Esophagus muscularis mucosa (tissue), 4 donors: ENCODE measurements at regions not wholly inside any gene's neighbourhood (a gene's known extent, or its start where the extent isn't known, plus 50 kb on each side); places are given as distances from the start of the nearest gene placed in this dataset.

Experiments used
- DNase-seq: peaks from one replicate; pipeline ENCODE4 v3.0.0-alpha.2; 2017; ENCODE audit errors: extremely low spot score
- H3K27ac ChIP-seq, 4 donors: fragments of 200-600 bp; sonication (generic); replicated peaks in 1 of 4; 1 replicate in 3 of 4; 2 replicates in 1 of 4; pipeline ENCODE4 v1.5.1; 2016 to 2019; ENCODE audit warnings: mild to moderate bottlenecking in 1 of 4
- H3K27me3 ChIP-seq, 4 donors: fragments of 200-600 bp; sonication (generic); one replicate each; pipeline versions ENCODE4 v1.5.1 to v1.6.0; 2016 to 2019
- H3K36me3 ChIP-seq, 4 donors: fragments of 200-600 bp; sonication (generic); one replicate each; pipeline ENCODE4 v1.5.1; 2016 to 2019
- H3K4me1 ChIP-seq, 4 donors: fragments of 200-600 bp; sonication (generic); one replicate each; pipeline ENCODE4 v1.5.1; 2016 to 2019
- H3K4me3 ChIP-seq, 4 donors: fragments of 200-600 bp; sonication (generic); 1 replicate in 2 of 4; 2 replicates in 2 of 4; pipeline ENCODE4 v1.5.1; 2016 to 2019; ENCODE audit warnings: mild to moderate bottlenecking in 4 of 4, moderate library complexity in 1 of 4
- H3K9me3 ChIP-seq, 4 donors: fragments of 200-600 bp; sonication (generic); 1 replicate in 3 of 4; 2 replicates in 1 of 4; pipeline ENCODE4 v1.5.1; 2016 to 2019
- EP300 ChIP-seq: sonication (generic); formaldehyde crosslinking; IDR thresholded peaks from one replicate; pipeline ENCODE4 v1.6.1; 2017; ENCODE audit warnings: antibody characterized with exemption
- POLR2A ChIP-seq: fragments of 450-650 bp; IDR thresholded peaks from one replicate; pipeline ENCODE4 v1.6.1; 2017; ENCODE audit warnings: antibody characterized with exemption, moderate library complexity, mild to moderate bottlenecking, low read depth
- POLR2AphosphoS5 ChIP-seq, 2 donors: sonication (generic); formaldehyde crosslinking; IDR thresholded peaks; one replicate each; pipeline ENCODE4 v1.6.1; 2017; ENCODE audit warnings: antibody characterized with exemption in 2 of 2
- WGBS: methylation state at CpG from one replicate; pipeline ENCODE4 v1.1.5; 2018; 5-methylcytosine and 5-hydroxymethylcytosine counted together
- intact Hi-C: fragments of 100-400 bp; cut with DNase I; formaldehyde crosslinking; loops from one replicate; pipeline ENCODE4 v1.15.1; 2023
- TF ChIP-seq, protein P1 (sequence below), 3 experiments: fragments of 200-600 bp in 2 of 3; fragments of 450-650 bp in 1 of 3; sonication (generic) in 2 of 3; IDR thresholded peaks; one replicate each; pipeline ENCODE4 v1.5.1; 2017 to 2019; ENCODE audit warnings: antibody characterized with exemption in 3 of 3, mild to moderate bottlenecking in 2 of 3, moderate library complexity in 1 of 3

DNA sequence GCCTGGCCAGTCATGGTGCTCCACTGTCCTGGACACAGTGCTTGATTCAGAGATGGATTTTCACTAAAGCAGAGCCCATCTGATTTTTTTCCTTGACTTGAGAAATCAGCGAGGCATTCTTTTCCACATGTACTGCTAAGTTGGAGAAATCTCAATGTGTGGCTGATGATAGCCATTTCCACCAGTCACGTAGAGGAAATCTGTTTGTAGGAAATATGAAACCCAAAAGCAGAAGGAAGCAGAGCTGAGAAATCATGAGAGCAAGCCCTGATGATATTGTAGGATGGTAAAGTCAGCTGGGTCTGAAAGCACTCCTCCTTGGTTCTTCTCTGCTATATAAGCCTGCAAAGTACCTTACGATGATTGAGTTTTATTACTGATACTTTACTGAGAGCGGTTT lies 1233.4 kb downstream of the ROBO2 start:
- 69% methylated on average over 4 of the region's 4 CpGs for WGBS
- no peak for DNase-seq
- Histone ChIP-seq H3K9me3 (peaks cover 0 to 1% (median under 1%) of the 10 kb centered on the region in 4 donors), H3K27ac (no peak overlapping the region), H3K4me3 (no peak overlapping the region), H3K36me3 (no peaks in the 10 kb centered on the region), H3K4me1 (no peaks in the 10 kb centered on the region), H3K27me3 (no peaks in the 10 kb centered on the region)
- intact Hi-C loops, result no loop called here
- no peak for TF ChIP-seq POLR2A

DNA sequence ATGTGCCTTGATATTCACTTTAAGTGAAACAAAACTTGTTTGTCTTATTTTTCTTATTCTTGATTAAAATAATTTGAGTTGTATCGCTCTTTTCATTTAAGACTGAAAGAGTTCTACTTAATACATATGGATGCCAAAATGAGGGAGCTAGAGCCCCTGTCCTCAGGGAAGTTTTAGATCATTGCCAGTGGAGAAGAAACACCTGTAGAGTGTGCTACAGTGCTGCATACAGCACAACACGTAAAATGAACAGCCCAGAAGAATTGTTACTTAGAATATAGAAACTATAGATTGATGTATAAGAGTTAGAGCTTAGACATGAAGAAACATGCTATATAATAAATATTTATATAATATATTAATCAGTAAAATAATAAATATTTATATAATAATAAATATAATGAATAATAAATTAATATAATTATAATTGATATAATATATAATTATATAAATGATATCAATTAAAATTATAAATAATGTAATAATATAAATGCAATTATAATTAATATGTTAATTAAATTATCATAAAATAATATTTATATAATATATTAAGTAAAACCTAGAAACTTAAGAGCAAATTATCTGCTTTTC lies 1234.7 kb downstream of the ROBO2 start:
- no peaks in the 10 kb centered on the region for H3K27me3 ChIP-seq
- H3K27ac ChIP-seq, result no peak overlapping the region
- no peak for DNase-seq
- H3K4me3 ChIP-seq, result no peak overlapping the region
- H3K9me3 ChIP-seq, result no peaks in the 10 kb centered on the region
- H3K4me1 ChIP-seq, result no peaks in the 10 kb centered on the region
- WGBS, result 76% methylated on average over 2 of the region's 2 CpGs
- TF ChIP-seq EP300 (no peak), POLR2A (no peak), POLR2AphosphoS5 (IDR thresholded peaks at IDR 0.05) (no peak)
- TF ChIP-seq, protein P1, sequence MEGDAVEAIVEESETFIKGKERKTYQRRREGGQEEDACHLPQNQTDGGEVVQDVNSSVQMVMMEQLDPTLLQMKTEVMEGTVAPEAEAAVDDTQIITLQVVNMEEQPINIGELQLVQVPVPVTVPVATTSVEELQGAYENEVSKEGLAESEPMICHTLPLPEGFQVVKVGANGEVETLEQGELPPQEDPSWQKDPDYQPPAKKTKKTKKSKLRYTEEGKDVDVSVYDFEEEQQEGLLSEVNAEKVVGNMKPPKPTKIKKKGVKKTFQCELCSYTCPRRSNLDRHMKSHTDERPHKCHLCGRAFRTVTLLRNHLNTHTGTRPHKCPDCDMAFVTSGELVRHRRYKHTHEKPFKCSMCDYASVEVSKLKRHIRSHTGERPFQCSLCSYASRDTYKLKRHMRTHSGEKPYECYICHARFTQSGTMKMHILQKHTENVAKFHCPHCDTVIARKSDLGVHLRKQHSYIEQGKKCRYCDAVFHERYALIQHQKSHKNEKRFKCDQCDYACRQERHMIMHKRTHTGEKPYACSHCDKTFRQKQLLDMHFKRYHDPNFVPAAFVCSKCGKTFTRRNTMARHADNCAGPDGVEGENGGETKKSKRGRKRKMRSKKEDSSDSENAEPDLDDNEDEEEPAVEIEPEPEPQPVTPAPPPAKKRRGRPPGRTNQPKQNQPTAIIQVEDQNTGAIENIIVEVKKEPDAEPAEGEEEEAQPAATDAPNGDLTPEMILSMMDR (IDR thresholded peaks at IDR 0.05), result no peak
- no peaks in the 10 kb centered on the region for H3K36me3 ChIP-seq
- intact Hi-C loops, result no loop called here

DNA sequence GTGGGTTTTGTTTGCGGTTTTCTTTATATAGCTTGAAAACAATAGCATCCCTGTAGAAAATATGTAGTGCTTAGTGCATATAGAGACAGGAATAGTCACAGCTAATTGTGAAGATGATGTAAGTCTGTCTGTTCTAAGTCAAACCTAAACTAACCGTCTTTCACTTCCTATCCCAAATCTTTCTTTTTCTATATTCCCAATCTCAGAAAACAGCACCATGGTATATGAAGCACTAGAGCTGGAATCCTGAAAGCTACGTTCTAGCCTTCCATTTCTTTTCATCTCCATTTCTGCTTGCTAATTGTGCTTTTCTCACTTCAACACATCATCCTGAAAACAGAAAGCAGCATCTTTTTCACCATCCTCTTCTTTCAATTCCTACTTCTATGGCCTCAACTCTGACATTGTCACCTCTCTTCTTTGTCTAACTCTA lies 1235.5 kb downstream of the ROBO2 start:
- no peak overlapping the region for H3K27ac ChIP-seq
- H3K9me3 ChIP-seq, result no peaks in the 10 kb centered on the region
- DNase-seq, result no peak
- TF ChIP-seq POLR2AphosphoS5 (IDR thresholded peaks at IDR 0.05), result no peak
- no peak for TF ChIP-seq POLR2A
- TF ChIP-seq, protein P1 (IDR thresholded peaks at IDR 0.05), result no peak
- no peak for TF ChIP-seq EP300
- no peaks in the 10 kb centered on the region for H3K4me1 ChIP-seq
- H3K4me3 ChIP-seq, result no peak overlapping the region
- 84% methylated on average over 3 of the region's 3 CpGs for WGBS
- no peaks in the 10 kb centered on the region for H3K27me3 ChIP-seq
- no peaks in the 10 kb centered on the region for H3K36me3 ChIP-seq
- intact Hi-C loops, result no loop called here

DNA sequence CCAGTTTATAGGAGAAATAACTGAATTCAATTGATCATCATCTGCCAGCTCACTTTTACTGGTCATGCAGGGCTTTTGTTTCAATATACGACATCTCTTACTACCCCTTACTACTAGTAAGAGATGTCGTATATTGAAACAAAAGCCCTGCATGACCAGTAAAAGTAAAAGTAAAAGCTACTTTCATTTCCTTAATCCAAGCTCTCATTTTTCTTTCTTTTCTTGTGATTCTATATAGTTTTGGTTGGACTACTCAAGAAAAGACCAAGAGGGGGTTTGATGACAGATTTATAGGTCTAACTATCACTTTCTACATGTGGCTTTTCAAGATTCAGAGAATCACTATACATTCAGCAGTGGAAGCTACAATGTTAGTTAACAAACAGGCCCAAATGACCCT lies 1237.3 kb downstream of the ROBO2 start:
- TF ChIP-seq POLR2A (no peak), EP300 (no peak), POLR2AphosphoS5 (IDR thresholded peaks at IDR 0.05) (no peak)
- TF ChIP-seq, protein P1 (IDR thresholded peaks at IDR 0.05), result no peak
- Histone ChIP-seq H3K9me3 (no peaks in the 10 kb centered on the region), H3K27me3 (no peaks in the 10 kb centered on the region), H3K4me1 (no peaks in the 10 kb centered on the region), H3K36me3 (no peaks in the 10 kb centered on the region), H3K4me3 (no peak overlapping the region), H3K27ac (no peak overlapping the region)
- no peak for DNase-seq
- intact Hi-C loops, result no loop called here
- 93% methylated on average over 2 of the region's 2 CpGs for WGBS

DNA sequence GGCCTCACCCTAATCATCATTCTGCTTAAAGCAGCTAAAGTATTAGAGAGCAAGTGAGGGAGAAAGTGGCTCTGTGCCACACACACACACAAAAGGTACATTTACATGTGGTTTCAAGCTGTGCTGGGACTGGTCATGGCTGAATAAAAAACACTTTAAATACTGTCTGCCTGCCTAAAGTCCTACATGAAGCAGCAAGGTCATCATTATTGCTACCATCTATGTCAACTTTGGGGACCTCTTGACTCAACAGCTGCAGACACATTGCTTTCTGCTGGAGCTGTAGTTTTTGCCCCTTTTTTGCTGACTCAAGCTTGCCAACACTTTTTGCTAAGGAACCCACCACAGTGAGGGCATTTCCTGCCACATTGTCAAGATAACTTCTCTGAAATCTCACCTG lies 1237.9 kb downstream of the ROBO2 start:
- Histone ChIP-seq H3K9me3 (no peaks in the 10 kb centered on the region), H3K4me3 (no peak overlapping the region), H3K4me1 (no peaks in the 10 kb centered on the region), H3K36me3 (no peaks in the 10 kb centered on the region), H3K27ac (no peak overlapping the region), H3K27me3 (no peaks in the 10 kb centered on the region)
- TF ChIP-seq POLR2AphosphoS5 (IDR thresholded peaks at IDR 0.05) (no peak), POLR2A (no peak), EP300 (no peak)
- TF ChIP-seq, protein P1 (IDR thresholded peaks at IDR 0.05), result no peak
- no peak for DNase-seq
- intact Hi-C loops, result no loop called here
